ENCODE measurements at regions not wholly inside any gene's neighbourhood (a gene's known extent, or its start where the extent isn't known, plus 50 kb on each side); places are given as distances from the start of the nearest gene placed in this dataset.

GRCh38 chr6:106849120-106849519, 125.4 kb downstream of the CD24 start:
- Histone ChIP-seq H3K4me1 (ENCODE audit: insufficient read depth) (no peaks in the 10 kb centered on the region), H3K27me3 (no peaks in the 10 kb centered on the region), H3K9me2 (replicated peaks; ENCODE audit: insufficient read depth) (no peaks in the 10 kb centered on the region), H3K4me2 (no peak overlapping the region), H2AFZ (no peak overlapping the region), H3K4me3 (no peak overlapping the region), H3K9me3 (ENCODE audit: low read depth) (no peaks in the 10 kb centered on the region), H4K20me1 (ENCODE audit: insufficient read depth, poor library complexity, severe bottlenecking) (no peaks in the 10 kb centered on the region), H3K27ac (no peak overlapping the region), H3K79me2 (no peaks in the 10 kb centered on the region), H3K36me3 (replicated peaks; ENCODE audit: insufficient read depth, low read depth) (no peaks in the 10 kb centered on the region)
- TF ChIP-seq EZH2 (IDR thresholded peaks at IDR 0.05; ENCODE audit: borderline replicate concordance) = no peak
- TF ChIP-seq EZH2phosphoT487 (IDR thresholded peaks at IDR 0.05; ENCODE audit: low read depth, severe bottlenecking, unreplicated experiment) = no peak
- no peak for DNase-seq (ENCODE audit: low spot score)
- 82% methylated on average over 3 of the region's 3 CpGs for WGBS (ENCODE audit: low lambda C conversion rate, missing lambda C conversion rate)

DNA sequence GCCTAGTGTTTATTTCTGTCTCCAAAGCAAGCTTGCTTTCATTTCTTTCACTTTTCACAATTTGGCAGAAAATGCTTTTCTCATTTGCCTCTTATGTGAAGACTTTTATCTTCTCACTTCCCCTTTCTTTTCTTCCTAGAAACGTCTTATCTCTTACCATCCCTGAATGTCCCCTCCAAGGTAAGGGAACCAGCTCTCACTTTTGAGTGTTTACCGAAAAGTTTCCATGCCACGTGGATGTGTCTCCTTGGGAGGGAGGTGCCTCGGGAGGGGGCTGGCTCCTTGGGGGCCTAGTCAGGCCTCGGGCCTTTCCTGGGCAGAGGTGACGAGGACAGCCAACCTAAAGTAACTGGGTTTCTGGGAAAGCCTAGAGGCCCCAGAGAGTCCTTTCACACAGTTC, 127.4 kb downstream of the CD24 start:
- no peaks in the 10 kb centered on the region for H3K79me2 ChIP-seq
- 80% methylated on average over 6 of the region's 6 CpGs for WGBS (ENCODE audit: low lambda C conversion rate, missing lambda C conversion rate)
- H4K20me1 ChIP-seq (ENCODE audit: insufficient read depth, poor library complexity, severe bottlenecking) = no peaks in the 10 kb centered on the region
- no peak overlapping the region for H2AFZ ChIP-seq
- H3K4me1 ChIP-seq (ENCODE audit: insufficient read depth) = no peaks in the 10 kb centered on the region
- no peak overlapping the region for H3K4me3 ChIP-seq
- H3K27ac ChIP-seq = no peak overlapping the region
- no peaks in the 10 kb centered on the region for H3K27me3 ChIP-seq
- no peaks in the 10 kb centered on the region for H3K36me3 ChIP-seq (replicated peaks; ENCODE audit: insufficient read depth, low read depth)
- no peaks in the 10 kb centered on the region for H3K9me3 ChIP-seq (ENCODE audit: low read depth)
- H3K4me2 ChIP-seq = no peak overlapping the region
- no peak for DNase-seq (ENCODE audit: low spot score)
- no peaks in the 10 kb centered on the region for H3K9me2 ChIP-seq (replicated peaks; ENCODE audit: insufficient read depth)
- no peak for TF ChIP-seq CTCF (IDR thresholded peaks at IDR 0.05; ENCODE audit: poor library complexity)
- TF ChIP-seq EZH2phosphoT487 (IDR thresholded peaks at IDR 0.05; ENCODE audit: low read depth, severe bottlenecking, unreplicated experiment) = no peak
- TF ChIP-seq EZH2 (IDR thresholded peaks at IDR 0.05; ENCODE audit: borderline replicate concordance) = no peak

GRCh38 chr6:106844930-106845329, 129.6 kb downstream of the CD24 start:
- no peak overlapping the region for H3K27ac ChIP-seq
- no peak for TF ChIP-seq EZH2 (IDR thresholded peaks at IDR 0.05; ENCODE audit: borderline replicate concordance)
- TF ChIP-seq CTCF (IDR thresholded peaks at IDR 0.05; ENCODE audit: poor library complexity) = no peak
- TF ChIP-seq EZH2phosphoT487 (IDR thresholded peaks at IDR 0.05; ENCODE audit: low read depth, severe bottlenecking, unreplicated experiment) = no peak
- no peaks in the 10 kb centered on the region for H3K27me3 ChIP-seq
- no peak overlapping the region for H3K4me2 ChIP-seq
- no peaks in the 10 kb centered on the region for H3K4me1 ChIP-seq (ENCODE audit: insufficient read depth)
- no peaks in the 10 kb centered on the region for H4K20me1 ChIP-seq (ENCODE audit: insufficient read depth, poor library complexity, severe bottlenecking)
- H3K4me3 ChIP-seq = no peak overlapping the region
- no peaks in the 10 kb centered on the region for H3K79me2 ChIP-seq
- H2AFZ ChIP-seq = no peak overlapping the region
- H3K9me3 ChIP-seq (ENCODE audit: low read depth) = no peaks in the 10 kb centered on the region
- no peaks in the 10 kb centered on the region for H3K9me2 ChIP-seq (replicated peaks; ENCODE audit: insufficient read depth)
- no peak for DNase-seq (ENCODE audit: low spot score)
- H3K36me3 ChIP-seq (replicated peaks; ENCODE audit: insufficient read depth, low read depth) = no peaks in the 10 kb centered on the region

GRCh38 chr6:106832766-106833510, 141.6 kb downstream of the CD24 start:
- DNase-seq (ENCODE audit: low spot score) = no peak
- no peaks in the 10 kb centered on the region for H3K27me3 ChIP-seq
- H3K36me3 ChIP-seq (replicated peaks; ENCODE audit: insufficient read depth, low read depth) = no peaks in the 10 kb centered on the region
- TF ChIP-seq CTCF (IDR thresholded peaks at IDR 0.05; ENCODE audit: poor library complexity) = no peak
- TF ChIP-seq EZH2phosphoT487 (IDR thresholded peaks at IDR 0.05; ENCODE audit: low read depth, severe bottlenecking, unreplicated experiment) = no peak
- TF ChIP-seq EZH2 (IDR thresholded peaks at IDR 0.05; ENCODE audit: borderline replicate concordance) = no peak
- 79% methylated on average over 6 of the region's 6 CpGs for WGBS (ENCODE audit: low lambda C conversion rate, missing lambda C conversion rate)
- no peak overlapping the region for H3K27ac ChIP-seq
- no peak overlapping the region for H2AFZ ChIP-seq
- H3K9me2 ChIP-seq (replicated peaks; ENCODE audit: insufficient read depth) = no peaks in the 10 kb centered on the region
- H3K4me3 ChIP-seq = no peak overlapping the region
- no peaks in the 10 kb centered on the region for H3K4me1 ChIP-seq (ENCODE audit: insufficient read depth)
- no peaks in the 10 kb centered on the region for H4K20me1 ChIP-seq (ENCODE audit: insufficient read depth, poor library complexity, severe bottlenecking)
- no peak overlapping the region for H3K4me2 ChIP-seq
- no peaks in the 10 kb centered on the region for H3K79me2 ChIP-seq
- H3K9me3 ChIP-seq (ENCODE audit: low read depth) = no peaks in the 10 kb centered on the region
